Trophoblast cell (in vitro differentiated cells and primary cell): ENCODE measurements at regions not wholly inside any gene's neighbourhood (a gene's known extent, or its start where the extent isn't known, plus 50 kb on each side); places are given as distances from the start of the nearest gene placed in this dataset.
"Not testable (repeated sequence)": the region's sequence is repeated elsewhere in the genome, so short reads cannot be mapped to it uniquely, and the experiment has no call there.

Source experiments
- DNase-seq, 2 donors: peaks; one replicate each; pipeline ENCODE4 v3.0.0-alpha.2; 2016
- H2AFZ ChIP-seq: 2 replicates; pipeline ENCODE4 v1.6.1; 2013; ENCODE audit warnings: low read length, moderate library complexity, mild to moderate bottlenecking; ENCODE audit not compliant: insufficient read depth, poor library complexity
- H2AK5ac ChIP-seq: 2 replicates; pipeline ENCODE4 v1.6.1; 2013; ENCODE audit warnings: mild to moderate bottlenecking, low read length
- H2BK120ac ChIP-seq: 2 replicates; pipeline ENCODE4 v1.6.1; 2013; ENCODE audit warnings: low read length, mild to moderate bottlenecking, moderate library complexity; ENCODE audit not compliant: insufficient read depth, poor library complexity
- H2BK12ac ChIP-seq: 2 replicates; pipeline ENCODE4 v1.6.1; 2013; ENCODE audit warnings: mild to moderate bottlenecking, low read length, moderate library complexity
- H2BK5ac ChIP-seq: 2 replicates; pipeline ENCODE4 v1.6.1; 2013; ENCODE audit warnings: low read length, low read depth, moderate library complexity, mild to moderate bottlenecking; ENCODE audit not compliant: poor library complexity
- H3K14ac ChIP-seq: 2 replicates; pipeline ENCODE4 v1.6.1; 2013; ENCODE audit warnings: mild to moderate bottlenecking, low read length
- H3K18ac ChIP-seq: 2 replicates; pipeline ENCODE4 v1.6.1; 2013; ENCODE audit warnings: mild to moderate bottlenecking, low read length
- H3K23ac ChIP-seq: 2 replicates; pipeline ENCODE4 v1.6.1; 2013; ENCODE audit warnings: low read length
- H3K27ac ChIP-seq: 2 replicates; pipeline ENCODE4 v1.5.1; 2013; ENCODE audit warnings: low read depth, mild to moderate bottlenecking, inconsistent platforms, low read length, moderate library complexity
- H3K27me3 ChIP-seq: 2 replicates; pipeline ENCODE4 v1.6.1; 2013; ENCODE audit warnings: inconsistent platforms, mild to moderate bottlenecking, low read length, moderate library complexity; ENCODE audit not compliant: insufficient read depth
- H3K36me3 ChIP-seq, 2 experiments: 1 replicate in 1 of 2; 2 replicates in 1 of 2; pipeline ENCODE4 v1.6.1; 2013; ENCODE audit warnings: low read length in 2 of 2, mild to moderate bottlenecking in 2 of 2, moderate library complexity in 1 of 2; ENCODE audit not compliant: insufficient read depth in 2 of 2, control insufficient read depth in 1 of 2
- H3K4ac ChIP-seq: 2 replicates; pipeline ENCODE4 v1.6.1; 2013; ENCODE audit warnings: low read depth, mild to moderate bottlenecking, low read length, moderate library complexity
- H3K4me1 ChIP-seq, 2 experiments: 1 replicate in 1 of 2; 2 replicates in 1 of 2; pipeline ENCODE4 v1.6.1; 2013; ENCODE audit warnings: low read length in 2 of 2, mild to moderate bottlenecking in 2 of 2, moderate library complexity in 1 of 2; ENCODE audit not compliant: insufficient read depth in 2 of 2, control insufficient read depth in 1 of 2
- H3K4me2 ChIP-seq: 2 replicates; pipeline ENCODE4 v1.6.1; 2013; ENCODE audit warnings: inconsistent platforms, mild to moderate bottlenecking, low read length, moderate library complexity
- H3K4me3 ChIP-seq: 2 replicates; pipeline ENCODE4 v1.5.1; 2013; ENCODE audit warnings: mild to moderate bottlenecking, low read depth, low read length, inconsistent platforms
- H3K79me1 ChIP-seq: one replicate; pipeline ENCODE4 v1.6.1; 2013; ENCODE audit warnings: low read length
- H3K79me2 ChIP-seq: 2 replicates; pipeline ENCODE4 v1.6.1; 2013; ENCODE audit warnings: low read length, mild to moderate bottlenecking; ENCODE audit not compliant: control insufficient read depth, insufficient read depth, poor library complexity
- H3K9ac ChIP-seq: 2 replicates; pipeline ENCODE4 v1.6.1; 2013; ENCODE audit warnings: mild to moderate bottlenecking, low read length
- H3K9me3 ChIP-seq: 2 replicates; pipeline ENCODE4 v1.6.1; 2013; ENCODE audit warnings: low read depth, mild to moderate bottlenecking, control low read depth, inconsistent platforms, low read length; ENCODE audit not compliant: insufficient read depth
- H4K12ac ChIP-seq: 2 replicates; pipeline ENCODE4 v1.6.1; 2013; ENCODE audit warnings: low read depth, mild to moderate bottlenecking, low read length, moderate library complexity
- H4K8ac ChIP-seq: 2 replicates; pipeline ENCODE4 v1.6.1; 2013; ENCODE audit warnings: low read depth, mild to moderate bottlenecking, low read length, moderate library complexity
- H4K91ac ChIP-seq: one replicate; pipeline ENCODE4 v1.6.1; 2013; ENCODE audit warnings: low read depth, mild to moderate bottlenecking, low read length, moderate library complexity
- WGBS: extraction: QIAGEN DNeasy Blood & Tissue Kit; methylation state at CpG from one replicate; pipeline ENCODE4 v1.1.7; 2013; ENCODE audit warnings: missing lambda C conversion rate; ENCODE audit not compliant: insufficient read length, insufficient coverage; ENCODE audit errors: extremely low coverage; 5-methylcytosine and 5-hydroxymethylcytosine counted together

DNA sequence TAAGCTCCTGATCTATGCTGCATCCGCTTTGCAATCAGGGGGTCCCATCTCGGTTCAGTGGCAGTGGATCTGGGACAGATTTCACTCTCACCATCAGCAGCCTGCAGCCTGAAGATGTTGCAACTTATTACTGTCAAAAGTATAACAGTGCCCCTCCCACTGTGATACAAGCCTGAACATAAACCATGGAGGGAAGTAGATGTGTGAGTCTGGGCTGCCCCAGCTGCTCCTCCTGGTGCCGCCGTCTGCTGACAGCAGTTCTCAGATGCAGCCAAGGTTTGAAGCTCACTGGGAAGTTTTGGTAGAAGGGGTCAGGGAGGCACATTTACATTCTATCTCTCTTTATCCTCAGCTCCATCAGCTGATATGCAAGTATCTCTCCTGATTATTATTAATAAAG, 1277.7 kb downstream of the RPIA start:
- H2BK120ac ChIP-seq, H3K27me3 ChIP-seq, H3K79me2 ChIP-seq, H3K9ac ChIP-seq, H3K9me3 ChIP-seq, H4K12ac ChIP-seq, H3K23ac ChIP-seq, H3K27ac ChIP-seq, H4K8ac ChIP-seq, H3K14ac ChIP-seq, H3K18ac ChIP-seq, H3K4me1 ChIP-seq, H3K36me3 ChIP-seq, H3K4me2 ChIP-seq, H2AK5ac ChIP-seq, H4K91ac ChIP-seq, H3K4me3 ChIP-seq, H3K4ac ChIP-seq, H3K79me1 ChIP-seq, H2AFZ ChIP-seq, H2BK5ac ChIP-seq, H2BK12ac ChIP-seq, DNase-seq: not testable (repeated sequence)
- WGBS: no CpG with 5 or more reads among the region's 4 CpGs

DNA sequence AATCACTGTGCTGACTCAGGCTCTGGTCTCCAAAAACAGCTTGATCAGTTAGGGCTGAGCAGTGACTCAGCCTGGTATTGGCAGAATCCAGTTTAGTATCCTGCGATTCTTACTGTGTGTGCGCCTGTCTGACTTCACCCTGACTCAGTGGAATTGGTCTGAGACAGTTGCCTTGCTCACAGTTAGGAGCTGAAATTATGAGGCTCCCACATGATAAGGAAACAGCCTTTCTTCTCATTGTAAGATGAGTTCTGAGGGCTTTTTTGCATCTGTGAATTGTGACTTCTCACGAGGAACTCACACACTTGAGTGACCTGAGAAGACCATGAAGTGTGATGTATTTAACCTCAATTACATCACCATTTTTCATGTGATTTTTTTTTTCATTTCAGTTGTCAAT, 1282.4 kb downstream of the RPIA start:
- not testable (repeated sequence) for H3K36me3 ChIP-seq, H3K18ac ChIP-seq, H3K4me2 ChIP-seq, H3K4me1 ChIP-seq, H2AFZ ChIP-seq, H3K27me3 ChIP-seq, H2AK5ac ChIP-seq, H4K91ac ChIP-seq, H4K8ac ChIP-seq, H3K79me2 ChIP-seq, H4K12ac ChIP-seq, H2BK12ac ChIP-seq, H3K27ac ChIP-seq, H3K79me1 ChIP-seq, H3K4me3 ChIP-seq, H2BK120ac ChIP-seq, H3K4ac ChIP-seq, H3K14ac ChIP-seq, H2BK5ac ChIP-seq, H3K9me3 ChIP-seq, H3K23ac ChIP-seq, H3K9ac ChIP-seq
- DNase-seq: peak in 1 of 2 donors; percentile 1
- WGBS: no CpG with 5 or more reads among the region's 3 CpGs

DNA sequence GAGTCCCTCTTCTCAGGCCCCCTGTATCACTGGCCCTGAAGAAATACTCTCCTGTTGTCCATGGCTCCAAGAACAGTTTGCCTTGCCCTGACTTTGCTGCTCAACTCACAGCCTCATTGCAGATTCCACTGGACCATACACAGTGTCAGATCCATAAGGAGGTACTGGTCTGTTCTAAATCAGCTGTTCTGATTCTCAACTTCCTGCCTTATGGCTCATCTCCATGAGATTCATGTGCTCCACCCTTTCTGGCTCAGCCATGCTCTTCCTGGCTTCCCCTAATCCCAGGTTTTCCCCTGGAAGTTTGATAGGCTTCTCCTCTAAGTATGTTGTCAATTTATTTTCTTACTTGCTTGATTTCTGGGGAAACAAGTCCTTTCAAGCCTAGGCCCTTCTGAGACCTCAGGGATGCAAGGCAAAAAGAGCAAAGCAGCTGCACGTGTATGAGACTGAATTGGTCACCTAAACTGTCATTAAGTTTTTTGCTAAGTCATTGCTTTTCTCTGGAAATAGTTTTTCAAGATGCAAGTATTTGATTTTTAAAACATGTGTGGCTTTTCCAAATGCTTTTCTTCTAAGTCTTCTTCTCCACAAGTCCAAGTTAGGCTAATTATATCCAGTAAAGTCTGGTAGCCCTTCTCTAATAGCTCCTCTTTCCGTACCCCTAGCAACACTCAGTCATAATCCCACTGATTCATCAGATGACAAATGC, 1288.5 kb downstream of the RPIA start:
- not testable (repeated sequence) for H4K12ac ChIP-seq, H3K27me3 ChIP-seq, H2AFZ ChIP-seq, H3K18ac ChIP-seq, H3K4me2 ChIP-seq, H2BK120ac ChIP-seq, H2BK5ac ChIP-seq, H2BK12ac ChIP-seq, H3K27ac ChIP-seq, H4K91ac ChIP-seq, H3K14ac ChIP-seq, H3K4me1 ChIP-seq, H3K4ac ChIP-seq, H3K4me3 ChIP-seq, H3K9ac ChIP-seq, H2AK5ac ChIP-seq, DNase-seq, H4K8ac ChIP-seq, H3K9me3 ChIP-seq, H3K36me3 ChIP-seq, H3K79me1 ChIP-seq, H3K23ac ChIP-seq, H3K79me2 ChIP-seq
- no CpG with 5 or more reads among the region's 2 CpGs for WGBS

DNA sequence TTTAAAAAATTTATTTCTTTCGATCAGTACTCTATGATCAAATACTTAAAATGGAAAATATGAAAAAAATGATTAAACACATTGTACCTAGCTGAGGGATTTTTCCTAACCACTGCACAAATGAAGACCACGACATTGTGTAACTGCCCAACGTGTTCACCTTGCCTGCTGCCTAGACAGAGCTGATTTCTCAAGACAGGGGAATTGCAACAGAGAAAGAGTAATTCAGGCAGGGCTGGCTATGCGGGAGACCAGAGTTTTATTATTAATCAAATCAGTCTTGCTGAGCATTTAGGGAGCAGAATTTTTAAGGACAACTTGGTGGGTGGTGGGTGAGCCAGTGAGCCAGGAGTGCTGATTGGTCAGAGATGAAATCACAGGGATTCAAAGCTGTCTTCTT, 1290.8 kb downstream of the RPIA start:
- H3K18ac ChIP-seq, H2BK5ac ChIP-seq, H4K91ac ChIP-seq, H3K27me3 ChIP-seq, H2AFZ ChIP-seq, H2AK5ac ChIP-seq, H2BK12ac ChIP-seq, H3K4me3 ChIP-seq, H3K4me1 ChIP-seq, H2BK120ac ChIP-seq, H4K8ac ChIP-seq, H3K27ac ChIP-seq, H3K9ac ChIP-seq, H3K23ac ChIP-seq, H3K4ac ChIP-seq, H3K79me2 ChIP-seq, H3K9me3 ChIP-seq, H3K14ac ChIP-seq, H3K79me1 ChIP-seq, H4K12ac ChIP-seq, H3K36me3 ChIP-seq, H3K4me2 ChIP-seq, DNase-seq: not testable (repeated sequence)
- WGBS: no CpG with 5 or more reads among the region's 4 CpGs
